Iris pigment epithelial cell (primary cell): ENCODE measurements at regions not wholly inside any gene's neighbourhood (a gene's known extent, or its start where the extent isn't known, plus 50 kb on each side); places are given as distances from the start of the nearest gene placed in this dataset.
"Not testable (repeated sequence)": the region's sequence is repeated elsewhere in the genome, so short reads cannot be mapped to it uniquely, and the experiment has no call there.

Experiments
- DNase-seq: peaks from one replicate; pipeline ENCODE4 v3.0.0-alpha.2; 2011; ENCODE audit warnings: low read depth

GRCh38 chr1:41980827-41981653 lies 62.3 kb upstream of the HIVEP3 start:
- DNase-seq, result peak; percentile 21

GRCh38 chr1:41978986-41979385 lies 60.3 kb upstream of the HIVEP3 start:
- no peak for DNase-seq

- no peak for DNase-seq
These were observed 58.6 kb upstream of the HIVEP3 start for GRCh38 chr1:41977326-41977725.

GRCh38 chr1:41976671-41977070 lies 57.9 kb upstream of the HIVEP3 start:
- DNase-seq, result no peak

GRCh38 chr1:41975850-41976569 lies 57.3 kb upstream of the HIVEP3 start:
- no peak for DNase-seq

GRCh38 chr1:41975121-41975520 lies 56.4 kb upstream of the HIVEP3 start:
- DNase-seq, result no peak

GRCh38 chr1:41968557-41968956 lies 49.8 kb upstream of the HIVEP3 start:
- DNase-seq, result not testable (repeated sequence)
